ENCODE measurements at regions not wholly inside any gene's neighbourhood (a gene's known extent, or its start where the extent isn't known, plus 50 kb on each side); places are given as distances from the start of the nearest gene placed in this dataset.
"Not testable (repeated sequence)": the region's sequence is repeated elsewhere in the genome, so short reads cannot be mapped to it uniquely, and the experiment has no call there.

GRCh38 chr1:148246258-148246861, 94.3 kb upstream of the NBPF11 start:
- not testable (repeated sequence) for H3K36me3 Mint-ChIP-seq; H3K4me1 Mint-ChIP-seq; H2AFZ ChIP-seq (replicated peaks); H3K9me3 Mint-ChIP-seq; H3K79me2 ChIP-seq (ENCODE audit: low read depth); H4K20me1 ChIP-seq (ENCODE audit: low read depth); H3K27me3 ChIP-seq; H3K27ac Mint-ChIP-seq; H3K9ac ChIP-seq; H3K4me3 Mint-ChIP-seq; DNase-seq (ENCODE audit: low spot score); H3K9me3 ChIP-seq (ENCODE audit: low read depth); H3K4me1 ChIP-seq; H3K27ac ChIP-seq; H3K36me3 ChIP-seq; H3F3A ChIP-seq (ENCODE audit: low read depth); H3K27me3 Mint-ChIP-seq (ENCODE audit: insufficient read depth, low read depth)
- Histone ChIP-seq H3K4me3 (peak overlapping the region; percentile 30), H3K4me2 (peak overlapping the region; percentile 38)

GRCh38 chr1:148245843-148246242, 93.8 kb upstream of the NBPF11 start:
- Histone ChIP-seq H3K4me3 (peak overlapping the region; percentile 11), H3K4me2 (peak overlapping the region; percentile 22)
- not testable (repeated sequence) for H3K27ac ChIP-seq; H3K9me3 ChIP-seq (ENCODE audit: low read depth); H3K27me3 ChIP-seq; H3K27ac Mint-ChIP-seq; DNase-seq (ENCODE audit: low spot score); H3K4me3 Mint-ChIP-seq; H4K20me1 ChIP-seq (ENCODE audit: low read depth); H3K4me1 Mint-ChIP-seq; H3K27me3 Mint-ChIP-seq (ENCODE audit: insufficient read depth, low read depth); H3K36me3 ChIP-seq; H3K9ac ChIP-seq; H2AFZ ChIP-seq (replicated peaks); H3K36me3 Mint-ChIP-seq; H3K79me2 ChIP-seq (ENCODE audit: low read depth); H3K9me3 Mint-ChIP-seq; H3F3A ChIP-seq (ENCODE audit: low read depth); H3K4me1 ChIP-seq

GRCh38 chr1:148245443-148245842, 93.4 kb upstream of the NBPF11 start:
- not testable (repeated sequence) for H3F3A ChIP-seq (ENCODE audit: low read depth); H3K27ac ChIP-seq; H3K4me1 Mint-ChIP-seq; DNase-seq (ENCODE audit: low spot score); H3K4me3 Mint-ChIP-seq; H3K9me3 ChIP-seq (ENCODE audit: low read depth); H3K4me3 ChIP-seq; H3K79me2 ChIP-seq (ENCODE audit: low read depth); H3K27me3 Mint-ChIP-seq (ENCODE audit: insufficient read depth, low read depth); H3K9ac ChIP-seq; H2AFZ ChIP-seq (replicated peaks); H3K27me3 ChIP-seq; H3K36me3 ChIP-seq; H3K36me3 Mint-ChIP-seq; H4K20me1 ChIP-seq (ENCODE audit: low read depth); H3K27ac Mint-ChIP-seq; H3K9me3 Mint-ChIP-seq; H3K4me2 ChIP-seq; H3K4me1 ChIP-seq

GRCh38 chr1:148233250-148233649, 81.2 kb upstream of the NBPF11 start:
- not testable (repeated sequence) for H3K27ac Mint-ChIP-seq; H3K9me3 Mint-ChIP-seq; H3K27me3 Mint-ChIP-seq (ENCODE audit: insufficient read depth, low read depth); H3K79me2 ChIP-seq (ENCODE audit: low read depth); H2AFZ ChIP-seq (replicated peaks); H3F3A ChIP-seq (ENCODE audit: low read depth); H3K4me3 ChIP-seq; H3K9ac ChIP-seq; H3K4me1 ChIP-seq; H3K4me2 ChIP-seq; H3K36me3 ChIP-seq; H3K27ac ChIP-seq; DNase-seq (ENCODE audit: low spot score); H3K36me3 Mint-ChIP-seq; H3K4me1 Mint-ChIP-seq; H3K27me3 ChIP-seq; H4K20me1 ChIP-seq (ENCODE audit: low read depth); H3K4me3 Mint-ChIP-seq; H3K9me3 ChIP-seq (ENCODE audit: low read depth)

- H3K27ac Mint-ChIP-seq; H3K36me3 Mint-ChIP-seq; H3K4me3 ChIP-seq; DNase-seq (ENCODE audit: low spot score); H3K9ac ChIP-seq; H3K27me3 ChIP-seq; H3K27ac ChIP-seq; H3K4me3 Mint-ChIP-seq; H3K36me3 ChIP-seq; H3K79me2 ChIP-seq (ENCODE audit: low read depth); H3F3A ChIP-seq (ENCODE audit: low read depth); H2AFZ ChIP-seq (replicated peaks); H4K20me1 ChIP-seq (ENCODE audit: low read depth); H3K27me3 Mint-ChIP-seq (ENCODE audit: insufficient read depth, low read depth); H3K9me3 Mint-ChIP-seq; H3K4me2 ChIP-seq; H3K4me1 Mint-ChIP-seq; H3K4me1 ChIP-seq; H3K9me3 ChIP-seq (ENCODE audit: low read depth): not testable (repeated sequence)
Measured at GRCh38 chr1:148228846-148229245, 76.8 kb upstream of the NBPF11 start.

GRCh38 chr1:148222399-148223159, 70.5 kb upstream of the NBPF11 start:
- not testable (repeated sequence) for H3K27me3 ChIP-seq; DNase-seq (ENCODE audit: low spot score); H3K79me2 ChIP-seq (ENCODE audit: low read depth); H3K9me3 Mint-ChIP-seq; H3K27me3 Mint-ChIP-seq (ENCODE audit: insufficient read depth, low read depth); H3F3A ChIP-seq (ENCODE audit: low read depth); H3K4me3 Mint-ChIP-seq; H3K4me1 Mint-ChIP-seq; H3K9me3 ChIP-seq (ENCODE audit: low read depth); H3K27ac ChIP-seq; H4K20me1 ChIP-seq (ENCODE audit: low read depth); H3K9ac ChIP-seq; H3K4me3 ChIP-seq; H2AFZ ChIP-seq (replicated peaks); H3K36me3 ChIP-seq; H3K4me2 ChIP-seq; H3K36me3 Mint-ChIP-seq; H3K27ac Mint-ChIP-seq; H3K4me1 ChIP-seq

GRCh38 chr1:148221593-148221992, 69.5 kb upstream of the NBPF11 start:
- not testable (repeated sequence) for H3K9ac ChIP-seq; H3K36me3 ChIP-seq; H3K36me3 Mint-ChIP-seq; H3K4me1 Mint-ChIP-seq; H2AFZ ChIP-seq (replicated peaks); H3K79me2 ChIP-seq (ENCODE audit: low read depth); DNase-seq (ENCODE audit: low spot score); H3F3A ChIP-seq (ENCODE audit: low read depth); H3K27me3 Mint-ChIP-seq (ENCODE audit: insufficient read depth, low read depth); H3K4me2 ChIP-seq; H3K9me3 ChIP-seq (ENCODE audit: low read depth); H4K20me1 ChIP-seq (ENCODE audit: low read depth); H3K27me3 ChIP-seq; H3K4me3 ChIP-seq; H3K4me3 Mint-ChIP-seq; H3K27ac Mint-ChIP-seq; H3K9me3 Mint-ChIP-seq; H3K27ac ChIP-seq; H3K4me1 ChIP-seq

- not testable (repeated sequence) for H3K27ac ChIP-seq; H3K4me3 Mint-ChIP-seq; H3K4me1 Mint-ChIP-seq; H4K20me1 ChIP-seq (ENCODE audit: low read depth); H3K9me3 Mint-ChIP-seq; H3K36me3 ChIP-seq; H3K27me3 ChIP-seq; H3K27ac Mint-ChIP-seq; H3K4me3 ChIP-seq; H3K36me3 Mint-ChIP-seq; H2AFZ ChIP-seq (replicated peaks); H3K4me2 ChIP-seq; DNase-seq (ENCODE audit: low spot score); H3K27me3 Mint-ChIP-seq (ENCODE audit: insufficient read depth, low read depth); H3F3A ChIP-seq (ENCODE audit: low read depth); H3K9ac ChIP-seq; H3K9me3 ChIP-seq (ENCODE audit: low read depth); H3K4me1 ChIP-seq; H3K79me2 ChIP-seq (ENCODE audit: low read depth)
Measured at GRCh38 chr1:148219229-148219628, 67.1 kb upstream of the NBPF11 start.

All from neural progenitor cell (in vitro differentiated cells).